H1 (cell line): ENCODE measurements at regions not wholly inside any gene's neighbourhood (a gene's known extent, or its start where the extent isn't known, plus 50 kb on each side); places are given as distances from the start of the nearest gene placed in this dataset.

Experiments
- CEBPB ChIP-seq: IDR thresholded peaks from 2 replicates; pipeline ENCODE4 v1.6.1; 2012; ENCODE audit warnings: low read depth, low read length
- POU5F1 ChIP-seq: IDR thresholded peaks from 2 replicates; pipeline ENCODE4 v1.6.1; 2011; ENCODE audit warnings: low read depth, mild to moderate bottlenecking, low read length, moderate library complexity
- TBP ChIP-seq: IDR thresholded peaks from 2 replicates; pipeline ENCODE4 v1.6.1; 2011; ENCODE audit warnings: low read depth, low read length, improper control_type of control experiment
- YY1 ChIP-seq: IDR thresholded peaks from 2 replicates; pipeline ENCODE4 v1.6.1; 2011; ENCODE audit warnings: low read depth, mild to moderate bottlenecking, low read length

GRCh38 chr6:44569931-44570385 is 182.5 kb downstream of the CDC5L start (continued):
- TF ChIP-seq TBP (no peak), CEBPB (no peak), YY1 (no peak), POU5F1 (no peak)
